ENCODE measurements at regions not wholly inside any gene's neighbourhood (a gene's known extent, or its start where the extent isn't known, plus 50 kb on each side); places are given as distances from the start of the nearest gene placed in this dataset.
A peak's percentile ranks its signal among the peaks of the same experiment; 100 is the strongest.

DNA sequence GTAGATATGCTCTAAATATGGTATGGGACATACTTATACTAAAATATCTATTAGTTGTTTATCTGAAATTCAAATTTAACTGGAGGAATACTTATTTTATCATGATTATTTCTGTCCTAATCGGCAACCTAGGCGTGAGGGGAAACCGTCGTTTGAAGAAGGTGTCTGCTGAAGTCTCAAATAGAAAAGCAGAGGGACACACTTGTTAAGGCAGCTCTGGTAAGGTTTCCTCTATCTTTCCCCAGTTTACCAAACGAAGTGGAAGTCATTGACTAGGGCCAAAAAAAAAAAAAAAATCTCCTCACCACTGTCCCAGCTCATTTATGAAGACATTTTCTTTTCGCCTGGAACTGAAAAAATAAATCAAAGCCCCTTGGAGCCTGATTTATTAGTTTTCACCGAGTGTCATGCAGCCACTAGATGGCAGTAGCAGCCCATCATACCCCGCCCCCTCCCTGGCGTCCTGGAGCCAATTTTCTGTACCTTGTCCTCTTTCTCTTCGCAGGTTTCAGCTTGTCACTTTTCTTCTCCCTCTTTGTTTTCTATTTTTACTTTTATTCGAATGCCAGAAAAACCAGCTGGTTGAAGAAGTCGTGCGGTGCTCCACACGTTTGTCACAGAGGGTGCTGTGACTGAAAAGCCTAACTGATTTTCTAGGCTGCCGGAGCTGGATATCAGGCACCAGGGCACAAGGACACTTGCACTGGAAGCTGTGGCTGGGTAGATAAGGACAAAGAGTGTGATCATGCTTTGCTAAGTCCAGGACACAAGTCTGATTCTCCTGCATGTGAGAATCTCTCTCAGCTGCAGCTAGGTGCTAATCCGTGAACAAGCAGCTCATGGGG is 238.7 kb downstream of the ZPLD1 start:
- Histone ChIP-seq H3K27me3 (no peaks in the 10 kb centered on the region), H4K20me1 (ENCODE audit: low read depth) (no peaks in the 10 kb centered on the region), H2AFZ (replicated peaks) (peak overlapping the region; percentile 83), H3K4me1 (peaks cover 20% of the 10 kb centered on the region), H3K79me2 (ENCODE audit: low read depth) (no peaks in the 10 kb centered on the region), H3K27ac (peak overlapping the region; percentile 85), H3K4me3 (peak overlapping the region; percentile 35), H3F3A (ENCODE audit: low read depth) (peaks cover 11% of the 10 kb centered on the region), H3K9ac (no peak overlapping the region), H3K36me3 (no peaks in the 10 kb centered on the region), H3K4me2 (peak overlapping the region; percentile 75), H3K9me3 (ENCODE audit: low read depth) (no peaks in the 10 kb centered on the region)
- Mint-ChIP-seq H3K4me1 (peaks cover 12% of the 10 kb centered on the region), H3K9me3 (no peaks in the 10 kb centered on the region), H3K27me3 (ENCODE audit: insufficient read depth, low read depth) (no peaks in the 10 kb centered on the region), H3K27ac (peak overlapping the region; percentile 97), H3K36me3 (no peaks in the 10 kb centered on the region), H3K4me3 (peak overlapping the region; percentile 76)
- TF ChIP-seq EZH2phosphoT487 (IDR thresholded peaks at IDR 0.05) (no peak), EZH2 (IDR thresholded peaks at IDR 0.05) (no peak)
- TF ChIP-seq, protein P1, sequence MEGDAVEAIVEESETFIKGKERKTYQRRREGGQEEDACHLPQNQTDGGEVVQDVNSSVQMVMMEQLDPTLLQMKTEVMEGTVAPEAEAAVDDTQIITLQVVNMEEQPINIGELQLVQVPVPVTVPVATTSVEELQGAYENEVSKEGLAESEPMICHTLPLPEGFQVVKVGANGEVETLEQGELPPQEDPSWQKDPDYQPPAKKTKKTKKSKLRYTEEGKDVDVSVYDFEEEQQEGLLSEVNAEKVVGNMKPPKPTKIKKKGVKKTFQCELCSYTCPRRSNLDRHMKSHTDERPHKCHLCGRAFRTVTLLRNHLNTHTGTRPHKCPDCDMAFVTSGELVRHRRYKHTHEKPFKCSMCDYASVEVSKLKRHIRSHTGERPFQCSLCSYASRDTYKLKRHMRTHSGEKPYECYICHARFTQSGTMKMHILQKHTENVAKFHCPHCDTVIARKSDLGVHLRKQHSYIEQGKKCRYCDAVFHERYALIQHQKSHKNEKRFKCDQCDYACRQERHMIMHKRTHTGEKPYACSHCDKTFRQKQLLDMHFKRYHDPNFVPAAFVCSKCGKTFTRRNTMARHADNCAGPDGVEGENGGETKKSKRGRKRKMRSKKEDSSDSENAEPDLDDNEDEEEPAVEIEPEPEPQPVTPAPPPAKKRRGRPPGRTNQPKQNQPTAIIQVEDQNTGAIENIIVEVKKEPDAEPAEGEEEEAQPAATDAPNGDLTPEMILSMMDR (IDR thresholded peaks at IDR 0.05): peak; percentile 93
- DNase-seq (ENCODE audit: low spot score): peak; percentile 85

DNA sequence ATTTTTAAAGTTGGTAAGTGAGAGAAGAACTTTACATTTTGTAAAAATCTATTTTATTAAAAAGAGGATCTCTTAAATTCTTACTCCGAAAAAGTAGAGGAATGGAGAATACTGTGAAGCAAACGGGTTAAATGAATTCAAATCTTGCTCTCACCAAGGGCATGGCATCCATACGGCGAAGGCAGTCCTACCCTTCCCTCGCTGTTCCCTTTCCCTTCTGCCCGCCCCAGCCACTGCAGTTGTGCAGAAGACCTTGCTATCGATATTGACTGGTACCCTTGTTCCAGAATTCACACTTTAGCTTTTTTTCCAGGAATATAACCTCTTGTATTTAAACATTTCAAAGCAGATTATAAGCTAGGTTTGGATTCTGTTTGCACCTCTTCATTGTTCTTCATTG is 239.5 kb downstream of the ZPLD1 start:
- Mint-ChIP-seq H3K9me3 (no peaks in the 10 kb centered on the region), H3K36me3 (no peaks in the 10 kb centered on the region), H3K27ac (no peak overlapping the region), H3K4me1 (peaks cover 12% of the 10 kb centered on the region), H3K27me3 (ENCODE audit: insufficient read depth, low read depth) (no peaks in the 10 kb centered on the region), H3K4me3 (no peak overlapping the region)
- Histone ChIP-seq H3K27me3 (no peaks in the 10 kb centered on the region), H2AFZ (replicated peaks) (no peak overlapping the region), H3K79me2 (ENCODE audit: low read depth) (no peaks in the 10 kb centered on the region), H3K9ac (no peak overlapping the region), H3K36me3 (no peaks in the 10 kb centered on the region), H3K9me3 (ENCODE audit: low read depth) (no peaks in the 10 kb centered on the region), H3K4me1 (peaks cover 20% of the 10 kb centered on the region), H3K4me2 (peak overlapping the region; percentile 75), H3K27ac (peak overlapping the region; percentile 85), H3F3A (ENCODE audit: low read depth) (peaks cover 11% of the 10 kb centered on the region), H4K20me1 (ENCODE audit: low read depth) (no peaks in the 10 kb centered on the region), H3K4me3 (no peak overlapping the region)
- DNase-seq (ENCODE audit: low spot score): no peak
- TF ChIP-seq EZH2phosphoT487 (IDR thresholded peaks at IDR 0.05) (no peak), EZH2 (IDR thresholded peaks at IDR 0.05) (no peak)
- TF ChIP-seq, protein P1 (IDR thresholded peaks at IDR 0.05): no peak

DNA sequence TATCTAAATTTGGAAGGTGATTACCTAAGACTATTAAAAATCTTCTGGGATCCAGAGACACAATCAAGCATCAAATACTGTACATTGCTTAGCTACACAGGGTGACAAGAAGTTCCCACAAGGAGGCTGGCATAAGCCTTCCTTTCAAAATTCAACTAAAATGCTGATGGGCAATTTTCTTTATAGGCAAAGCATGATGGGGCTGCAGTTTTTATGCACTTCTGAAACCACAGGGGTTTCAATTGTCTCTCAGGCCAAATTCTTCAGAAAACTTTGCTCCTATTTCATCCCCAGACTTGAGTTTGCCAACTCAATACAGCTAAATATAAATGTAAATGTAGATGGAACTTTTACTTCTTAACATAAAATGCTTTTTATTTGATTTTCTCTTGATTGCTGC is 241.6 kb downstream of the ZPLD1 start:
- Histone ChIP-seq H3K4me2 (no peak overlapping the region), H3K36me3 (no peaks in the 10 kb centered on the region), H3K4me3 (no peak overlapping the region), H3K79me2 (ENCODE audit: low read depth) (no peaks in the 10 kb centered on the region), H3K27me3 (no peaks in the 10 kb centered on the region), H2AFZ (replicated peaks) (peak overlapping the region; percentile 31), H3K4me1 (peaks cover 20% of the 10 kb centered on the region), H3K9ac (no peak overlapping the region), H4K20me1 (ENCODE audit: low read depth) (no peaks in the 10 kb centered on the region), H3K9me3 (ENCODE audit: low read depth) (no peaks in the 10 kb centered on the region), H3F3A (ENCODE audit: low read depth) (peaks cover 11% of the 10 kb centered on the region), H3K27ac (no peak overlapping the region)
- TF ChIP-seq, protein P1 (IDR thresholded peaks at IDR 0.05): no peak
- no peak for TF ChIP-seq EZH2phosphoT487 (IDR thresholded peaks at IDR 0.05)
- TF ChIP-seq EZH2 (IDR thresholded peaks at IDR 0.05): no peak
- no peak for DNase-seq (ENCODE audit: low spot score)
- H3K27me3 Mint-ChIP-seq (ENCODE audit: insufficient read depth, low read depth): no peaks in the 10 kb centered on the region
- H3K9me3 Mint-ChIP-seq: no peaks in the 10 kb centered on the region
- H3K4me1 Mint-ChIP-seq: peaks cover 12% of the 10 kb centered on the region
- no peak overlapping the region for H3K4me3 Mint-ChIP-seq
- H3K36me3 Mint-ChIP-seq: no peaks in the 10 kb centered on the region
- no peak overlapping the region for H3K27ac Mint-ChIP-seq

Measured in neural progenitor cell (in vitro differentiated cells).